Stomach (tissue), 8 donors: ENCODE measurements at regions not wholly inside any gene's neighbourhood (a gene's known extent, or its start where the extent isn't known, plus 50 kb on each side); places are given as distances from the start of the nearest gene placed in this dataset.

Experiments
- DNase-seq, 2 donors: peaks; one replicate each; pipeline versions ENCODE4 v3.0.0 to v3.0.0-alpha.2; 2013 to 2019
- H3K27ac ChIP-seq, 5 donors: fragments of 200-600 bp in 4 of 5; sonication (generic) in 4 of 5; one replicate each; pipeline ENCODE4 v1.5.1; 2013 to 2019; ENCODE audit warnings: mild to moderate bottlenecking in 1 of 5, moderate library complexity in 1 of 5
- H3K27me3 ChIP-seq, 3 donors: fragments of 200-600 bp; sonication (generic); one replicate each; pipeline ENCODE4 v1.5.1; 2017 to 2019; ENCODE audit warnings: mixed run types in 1 of 3
- H3K36me3 ChIP-seq, 4 donors: fragments of 200-600 bp; sonication (generic); 1 replicate in 3 of 4; 2 replicates in 1 of 4; pipeline ENCODE4 v1.5.1; 2016 to 2019
- H3K4me1 ChIP-seq, 4 donors: fragments of 200-600 bp; sonication (generic); one replicate each; pipeline ENCODE4 v1.5.1; 2016 to 2019
- H3K4me3 ChIP-seq, 4 donors: fragments of 200-600 bp; sonication (generic) in 3 of 4; one replicate each; pipeline ENCODE4 v1.5.1; 2016 to 2019; ENCODE audit warnings: mild to moderate bottlenecking in 1 of 4
- H3K9me3 ChIP-seq, 4 donors: fragments of 200-600 bp; sonication (generic); one replicate each; pipeline ENCODE4 v1.5.1; 2016 to 2019
- EP300 ChIP-seq: sonication (generic); formaldehyde crosslinking; IDR thresholded peaks from one replicate; pipeline ENCODE4 v1.6.1; 2017; ENCODE audit warnings: antibody characterized with exemption
- POLR2A ChIP-seq, 4 donors: fragments of 450-650 bp; IDR thresholded peaks; one replicate each; pipeline ENCODE4 v1.6.1; 2016; ENCODE audit warnings: antibody characterized with exemption in 4 of 4, control low read depth in 2 of 4, mild to moderate bottlenecking in 1 of 4, moderate library complexity in 1 of 4
- POLR2AphosphoS5 ChIP-seq, 3 donors: sonication (generic); formaldehyde crosslinking; IDR thresholded peaks; one replicate each; pipeline ENCODE4 v1.6.1; 2016; ENCODE audit warnings: antibody characterized with exemption in 3 of 3
- WGBS, 5 donors: extraction: QIAGEN DNeasy Blood & Tissue Kit in 3 of 5; methylation state at CpG; one replicate each; pipeline versions ENCODE4 v1.1.5 to v1.1.7; 2013 to 2018; 5-methylcytosine and 5-hydroxymethylcytosine counted together
- intact Hi-C: fragments of 100-400 bp; cut with DNase I; formaldehyde crosslinking; loops from one replicate; pipeline ENCODE4 v1.15.1; 2023; ENCODE audit warnings: low total_unique reads
- TF ChIP-seq, protein P1 (sequence below), 7 experiments: fragments of 450-650 bp in 4 of 7; fragments of 200-600 bp in 3 of 7; sonication (generic) in 3 of 7; IDR thresholded peaks; one replicate each; pipeline ENCODE4 v1.5.1; 2016 to 2019; ENCODE audit warnings: antibody characterized with exemption in 7 of 7, control low read depth in 2 of 7, mild to moderate bottlenecking in 1 of 7
- donor health status: healthy with polysubstance abuse.
- donor health status: Bipolar disorder and iron deficiency.
- donor health status: healthy.

DNA sequence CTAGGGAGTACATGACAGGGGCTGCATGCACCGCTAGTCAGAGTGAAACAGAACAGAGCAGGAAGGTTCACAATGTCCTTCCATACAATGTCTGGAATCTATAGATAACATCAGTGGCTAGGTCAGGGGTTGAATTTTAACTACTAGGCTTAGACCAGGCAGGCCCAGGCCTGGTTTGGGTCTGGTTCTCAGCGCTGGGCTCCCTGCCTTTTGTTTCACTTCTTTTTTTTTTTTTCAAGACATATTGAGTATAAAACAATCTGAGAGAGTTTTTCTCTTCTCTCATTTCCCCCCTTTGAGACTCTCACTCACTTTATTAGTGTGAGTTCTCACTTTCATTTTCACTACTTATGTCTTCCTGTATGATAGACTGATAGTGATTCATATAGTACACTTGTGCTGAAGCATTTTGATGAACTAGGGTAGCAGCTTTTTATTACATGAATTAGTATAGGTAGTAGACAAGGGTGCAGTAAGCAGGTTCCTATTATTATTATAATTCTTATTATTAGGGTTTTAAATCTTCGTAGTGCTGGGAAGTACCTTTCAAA, 120.0 kb upstream of the ZDHHC15 start:
- no peaks in the 10 kb centered on the region for H3K36me3 ChIP-seq
- 50 to 84% (median 61%) methylated on average over 3 of the region's 3 CpGs for WGBS, 5 donors
- no peaks in the 10 kb centered on the region for H3K4me1 ChIP-seq
- H3K27ac ChIP-seq: no peak overlapping the region
- no peak for TF ChIP-seq POLR2A (IDR thresholded peaks at IDR 0.05)
- no peak for TF ChIP-seq EP300
- TF ChIP-seq, protein P1, sequence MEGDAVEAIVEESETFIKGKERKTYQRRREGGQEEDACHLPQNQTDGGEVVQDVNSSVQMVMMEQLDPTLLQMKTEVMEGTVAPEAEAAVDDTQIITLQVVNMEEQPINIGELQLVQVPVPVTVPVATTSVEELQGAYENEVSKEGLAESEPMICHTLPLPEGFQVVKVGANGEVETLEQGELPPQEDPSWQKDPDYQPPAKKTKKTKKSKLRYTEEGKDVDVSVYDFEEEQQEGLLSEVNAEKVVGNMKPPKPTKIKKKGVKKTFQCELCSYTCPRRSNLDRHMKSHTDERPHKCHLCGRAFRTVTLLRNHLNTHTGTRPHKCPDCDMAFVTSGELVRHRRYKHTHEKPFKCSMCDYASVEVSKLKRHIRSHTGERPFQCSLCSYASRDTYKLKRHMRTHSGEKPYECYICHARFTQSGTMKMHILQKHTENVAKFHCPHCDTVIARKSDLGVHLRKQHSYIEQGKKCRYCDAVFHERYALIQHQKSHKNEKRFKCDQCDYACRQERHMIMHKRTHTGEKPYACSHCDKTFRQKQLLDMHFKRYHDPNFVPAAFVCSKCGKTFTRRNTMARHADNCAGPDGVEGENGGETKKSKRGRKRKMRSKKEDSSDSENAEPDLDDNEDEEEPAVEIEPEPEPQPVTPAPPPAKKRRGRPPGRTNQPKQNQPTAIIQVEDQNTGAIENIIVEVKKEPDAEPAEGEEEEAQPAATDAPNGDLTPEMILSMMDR (IDR thresholded peaks at IDR 0.05): no peak
- TF ChIP-seq POLR2AphosphoS5 (IDR thresholded peaks at IDR 0.05): no peak
- no peaks in the 10 kb centered on the region for H3K27me3 ChIP-seq
- H3K4me3 ChIP-seq: no peak overlapping the region
- intact Hi-C loops: no loop called here
- peaks cover 0 to 58% (median 21%) of the 10 kb centered on the region in 4 donors for H3K9me3 ChIP-seq
- no peak for DNase-seq

DNA sequence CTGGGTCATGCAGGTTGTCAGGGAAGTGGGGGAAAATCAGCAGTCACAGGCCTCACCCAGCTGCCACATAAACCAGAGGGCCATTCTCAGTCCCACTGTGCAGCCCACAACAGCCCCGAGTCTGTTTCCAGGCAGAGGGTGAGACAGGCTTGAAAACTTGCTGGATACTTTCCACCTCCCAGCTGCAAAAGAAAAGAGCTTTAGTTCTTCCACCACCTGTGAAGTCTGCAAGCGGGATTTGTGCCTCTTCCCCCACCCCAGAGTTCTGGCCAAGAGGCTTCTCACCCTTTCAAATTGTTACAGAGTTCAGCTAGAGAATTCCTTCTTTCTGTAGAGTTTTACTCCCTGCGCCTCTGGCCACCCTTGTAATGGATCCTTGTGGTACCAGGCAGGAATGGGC, 115.5 kb upstream of the ZDHHC15 start:
- Histone ChIP-seq H3K27me3 (no peaks in the 10 kb centered on the region), H3K36me3 (no peaks in the 10 kb centered on the region), H3K9me3 (peaks cover 0 to 39% (median 11%) of the 10 kb centered on the region in 4 donors), H3K4me1 (no peaks in the 10 kb centered on the region), H3K27ac (no peak overlapping the region), H3K4me3 (no peak overlapping the region)
- intact Hi-C loops: no loop called here
- no peak for DNase-seq
- WGBS, 5 donors: 64 to 81% (median 74%) methylated on average over 3 of the region's 3 CpGs
- TF ChIP-seq POLR2A (IDR thresholded peaks at IDR 0.05) (no peak), EP300 (no peak), POLR2AphosphoS5 (IDR thresholded peaks at IDR 0.05) (no peak)
- TF ChIP-seq, protein P1 (IDR thresholded peaks at IDR 0.05): no peak

DNA sequence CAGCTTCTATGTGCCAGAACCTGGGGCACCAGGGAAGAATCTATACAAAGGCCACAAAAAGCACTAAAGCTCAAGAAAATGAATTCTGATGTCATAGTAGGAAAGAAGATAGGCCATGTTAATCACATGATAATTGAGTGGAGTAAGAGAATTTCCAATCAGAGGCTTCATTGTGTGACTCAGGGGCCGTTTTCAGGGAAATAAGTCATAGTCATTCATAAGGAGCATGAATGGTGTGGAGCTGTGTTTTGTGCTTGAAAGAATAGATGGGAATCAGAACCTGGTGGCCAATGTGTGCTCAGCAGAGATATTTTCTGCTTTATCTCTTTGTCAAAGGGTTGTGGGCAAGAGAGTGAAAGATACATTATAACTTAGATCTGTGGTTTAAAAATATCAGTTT, 102.4 kb upstream of the ZDHHC15 start:
- intact Hi-C loops: no loop called here
- Histone ChIP-seq H3K4me1 (no peaks in the 10 kb centered on the region), H3K4me3 (no peak overlapping the region), H3K9me3 (peaks cover 0 to 17% (median 7%) of the 10 kb centered on the region in 4 donors), H3K27me3 (no peaks in the 10 kb centered on the region), H3K27ac (no peak overlapping the region), H3K36me3 (no peaks in the 10 kb centered on the region)
- DNase-seq: no peak
- TF ChIP-seq, protein P1 (IDR thresholded peaks at IDR 0.05): no peak
- TF ChIP-seq POLR2AphosphoS5 (IDR thresholded peaks at IDR 0.05) (no peak), EP300 (no peak), POLR2A (IDR thresholded peaks at IDR 0.05) (no peak)
- WGBS, 5 donors: 14 to 27% (median 23%) methylated on average over 1 of the region's 1 CpG

DNA sequence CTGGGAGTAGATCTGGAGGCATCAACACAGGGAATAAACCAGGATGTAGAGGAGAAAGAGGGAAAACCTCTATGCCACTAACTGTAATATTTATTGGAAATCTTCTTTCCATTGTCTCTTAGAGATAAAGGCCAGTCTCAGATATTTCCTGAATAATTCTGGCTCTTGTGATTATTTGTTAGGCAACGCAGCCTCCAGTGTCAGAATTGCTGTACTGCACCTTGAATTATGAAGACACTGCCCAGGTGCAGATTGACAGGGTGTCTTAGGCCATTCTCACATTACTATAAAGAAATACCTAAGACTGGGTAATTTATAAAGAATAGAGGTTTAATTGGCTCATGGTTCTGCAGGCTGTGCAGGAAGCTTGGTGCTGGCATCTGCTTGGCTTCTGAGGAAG, 100.7 kb upstream of the ZDHHC15 start:
- Histone ChIP-seq H3K27ac (no peak overlapping the region), H3K36me3 (no peaks in the 10 kb centered on the region), H3K4me3 (no peak overlapping the region), H3K4me1 (no peaks in the 10 kb centered on the region), H3K27me3 (no peaks in the 10 kb centered on the region), H3K9me3 (peaks cover 0 to 17% (median 4%) of the 10 kb centered on the region in 4 donors)
- TF ChIP-seq POLR2AphosphoS5 (IDR thresholded peaks at IDR 0.05): no peak
- TF ChIP-seq POLR2A (IDR thresholded peaks at IDR 0.05): no peak
- TF ChIP-seq, protein P1 (IDR thresholded peaks at IDR 0.05): no peak
- no peak for TF ChIP-seq EP300
- WGBS, 5 donors: 44 to 67% (median 53%) methylated on average over 1 of the region's 1 CpG
- intact Hi-C loops: no loop called here
- no peak for DNase-seq
